Fibroblast of lung (primary cell): ENCODE measurements at regions not wholly inside any gene's neighbourhood (a gene's known extent, or its start where the extent isn't known, plus 50 kb on each side); places are given as distances from the start of the nearest gene placed in this dataset.

Experiments
- EZH2 ChIP-seq: IDR thresholded peaks from 2 replicates; pipeline ENCODE4 v1.5.1; 2012; ENCODE audit warnings: low read length, control low read depth, mild to moderate bottlenecking; ENCODE audit errors: missing control alignments
- TF ChIP-seq, protein P1 (sequence below), 2 donors: IDR thresholded peaks in 1 of 2; conservative IDR thresholded peaks in 1 of 2; 1 replicate in 1 of 2; 2 replicates in 1 of 2; pipeline ENCODE4 v1.5.1; 2011 to 2012; ENCODE audit warnings: low read length in 2 of 2, control low read depth in 1 of 2, inconsistent platforms in 1 of 2, low read depth in 1 of 2, mild to moderate bottlenecking in 1 of 2

DNA sequence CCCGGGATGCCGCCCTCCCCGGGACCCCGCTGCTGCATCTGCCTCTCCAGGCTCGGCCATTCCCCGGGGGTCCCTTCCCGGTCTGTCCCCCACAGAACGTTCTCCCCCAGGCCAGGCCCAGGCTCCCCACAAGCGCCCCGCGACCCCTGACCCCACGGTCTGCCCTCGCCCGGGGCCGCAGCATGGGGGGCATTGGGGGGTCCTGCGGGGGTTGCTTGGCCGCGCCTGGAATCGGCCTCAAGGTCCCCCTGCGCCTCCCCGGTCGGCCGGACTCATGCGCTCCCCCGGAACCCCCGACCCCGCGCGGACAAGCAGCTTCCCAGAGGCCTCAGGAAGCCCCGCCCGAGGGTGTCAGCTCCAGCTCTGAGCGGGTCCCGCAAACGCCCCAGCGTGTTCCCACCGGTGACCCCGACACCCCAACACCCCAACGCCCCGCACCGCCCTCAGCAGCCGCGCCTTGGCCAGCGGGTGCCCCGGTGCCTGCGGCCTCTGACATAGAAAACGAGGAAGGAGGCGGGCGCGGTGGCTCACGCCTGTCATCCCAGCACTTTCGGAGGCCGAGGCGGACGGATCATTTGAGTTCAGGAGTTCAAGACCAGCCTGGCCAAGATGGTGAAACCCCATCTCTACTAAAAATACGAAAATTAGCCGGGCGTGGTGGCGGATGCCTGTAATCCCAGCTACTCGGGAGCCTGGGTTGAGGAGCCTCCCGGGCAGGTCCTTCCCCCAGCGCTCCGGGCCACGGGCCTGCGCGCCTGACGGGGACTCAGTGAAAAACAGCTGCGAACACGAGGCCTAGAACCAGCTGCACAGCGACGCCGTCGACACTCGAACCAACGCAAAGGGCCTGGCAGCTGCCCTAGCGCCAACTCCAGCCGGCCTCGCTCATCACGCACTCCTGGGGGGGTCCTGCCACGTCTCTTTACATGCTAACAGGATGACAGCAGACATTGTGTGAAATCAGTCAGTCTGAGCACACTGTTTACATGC, 61.8 kb upstream of the CTDP1 start:
- TF ChIP-seq, protein P1, sequence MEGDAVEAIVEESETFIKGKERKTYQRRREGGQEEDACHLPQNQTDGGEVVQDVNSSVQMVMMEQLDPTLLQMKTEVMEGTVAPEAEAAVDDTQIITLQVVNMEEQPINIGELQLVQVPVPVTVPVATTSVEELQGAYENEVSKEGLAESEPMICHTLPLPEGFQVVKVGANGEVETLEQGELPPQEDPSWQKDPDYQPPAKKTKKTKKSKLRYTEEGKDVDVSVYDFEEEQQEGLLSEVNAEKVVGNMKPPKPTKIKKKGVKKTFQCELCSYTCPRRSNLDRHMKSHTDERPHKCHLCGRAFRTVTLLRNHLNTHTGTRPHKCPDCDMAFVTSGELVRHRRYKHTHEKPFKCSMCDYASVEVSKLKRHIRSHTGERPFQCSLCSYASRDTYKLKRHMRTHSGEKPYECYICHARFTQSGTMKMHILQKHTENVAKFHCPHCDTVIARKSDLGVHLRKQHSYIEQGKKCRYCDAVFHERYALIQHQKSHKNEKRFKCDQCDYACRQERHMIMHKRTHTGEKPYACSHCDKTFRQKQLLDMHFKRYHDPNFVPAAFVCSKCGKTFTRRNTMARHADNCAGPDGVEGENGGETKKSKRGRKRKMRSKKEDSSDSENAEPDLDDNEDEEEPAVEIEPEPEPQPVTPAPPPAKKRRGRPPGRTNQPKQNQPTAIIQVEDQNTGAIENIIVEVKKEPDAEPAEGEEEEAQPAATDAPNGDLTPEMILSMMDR (conservative IDR thresholded peaks at IDR 0.05 in 1 of 2, IDR thresholded peaks at IDR 0.05 in 1 of 2; ENCODE audit: low read depth in 1 of 2, low read length in 2 of 2), result no peak
- TF ChIP-seq EZH2, result no peak
